Prostate gland (tissue), 2 donors: ENCODE measurements at regions not wholly inside any gene's neighbourhood (a gene's known extent, or its start where the extent isn't known, plus 50 kb on each side); places are given as distances from the start of the nearest gene placed in this dataset.

Source experiments
- DNase-seq: peaks from one replicate; pipeline ENCODE4 v3.0.0-alpha.2; 2019; ENCODE audit warnings: low spot score
- H3K27ac ChIP-seq, 2 donors: fragments of 200-600 bp; sonication (generic); 2 replicates each; pipeline ENCODE4 v1.5.1; 2017 to 2019
- H3K27me3 ChIP-seq: fragments of 200-600 bp; sonication (generic); replicated peaks from 2 replicates; pipeline ENCODE4 v1.5.1; 2019; ENCODE audit not compliant: insufficient read depth
- H3K36me3 ChIP-seq, 2 donors: fragments of 200-600 bp; sonication (generic); 1 replicate in 1 of 2; 2 replicates in 1 of 2; pipeline versions ENCODE4 v1.5.1 to v1.8.1; 2017 to 2019
- H3K4me1 ChIP-seq: fragments of 200-600 bp; sonication (generic); replicated peaks from 2 replicates; pipeline ENCODE4 v1.5.1; 2019
- H3K4me3 ChIP-seq, 2 donors: fragments of 200-600 bp; sonication (generic); 2 replicates each; pipeline ENCODE4 v1.5.1; 2017 to 2019
- H3K9me3 ChIP-seq: fragments of 200-600 bp; sonication (generic); 2 replicates; pipeline ENCODE4 v1.5.1; 2017
- CTCF ChIP-seq, 4 experiments: fragments of 200-600 bp in 2 of 4; fragments of 450-650 bp in 2 of 4; sonication (generic) in 2 of 4; IDR thresholded peaks; 1 replicate in 3 of 4; 2 replicates in 1 of 4; pipeline ENCODE4 v1.5.1; 2016 to 2019; ENCODE audit warnings: antibody characterized with exemption in 4 of 4, mild to moderate bottlenecking in 2 of 4, moderate library complexity in 2 of 4
- POLR2A ChIP-seq: fragments of 450-650 bp; IDR thresholded peaks from one replicate; pipeline ENCODE4 v1.6.1; 2016; ENCODE audit warnings: antibody characterized with exemption, mild to moderate bottlenecking
- POLR2AphosphoS5 ChIP-seq: sonication (generic); formaldehyde crosslinking; IDR thresholded peaks from one replicate; pipeline ENCODE4 v1.6.1; 2017; ENCODE audit warnings: antibody characterized with exemption
- WGBS: methylation state at CpG from one replicate; pipeline ENCODE4 v1.1.5; 2018; 5-methylcytosine and 5-hydroxymethylcytosine counted together
- intact Hi-C: fragments of 100-400 bp; cut with DNase I; formaldehyde crosslinking; loops from one replicate; pipeline ENCODE4 v1.14.2; 2022

GRCh38 chr3:66165660-66166059 is 55.1 kb upstream of the SLC25A26 start:
- intact Hi-C loops: no loop called here
- no peaks in the 10 kb centered on the region for H3K36me3 ChIP-seq
- no peaks in the 10 kb centered on the region for H3K4me1 ChIP-seq
- no peak overlapping the region for H3K27ac ChIP-seq
- no peak overlapping the region for H3K4me3 ChIP-seq
- H3K9me3 ChIP-seq: no peaks in the 10 kb centered on the region
- no peak for DNase-seq
- TF ChIP-seq CTCF (IDR thresholded peaks at IDR 0.05) (no peak), POLR2AphosphoS5 (no peak), POLR2A (no peak)
- 64% methylated on average over 1 of the region's 1 CpG for WGBS
- H3K27me3 ChIP-seq: no peaks in the 10 kb centered on the region

- Histone ChIP-seq H3K4me3 (no peak overlapping the region), H3K27ac (no peak overlapping the region), H3K36me3 (no peaks in the 10 kb centered on the region), H3K4me1 (no peaks in the 10 kb centered on the region), H3K9me3 (no peaks in the 10 kb centered on the region), H3K27me3 (no peaks in the 10 kb centered on the region)
- intact Hi-C loops: no loop called here
- no peak for DNase-seq
- no peak for TF ChIP-seq POLR2AphosphoS5
These were observed 56.6 kb upstream of the SLC25A26 start for GRCh38 chr3:66164155-66164554.

- TF ChIP-seq POLR2AphosphoS5 (no peak), POLR2A (no peak), CTCF (IDR thresholded peaks at IDR 0.05) (no peak)
- DNase-seq: no peak
- no peak overlapping the region for H3K27ac ChIP-seq
- H3K4me3 ChIP-seq: no peak overlapping the region
- intact Hi-C loops: no loop called here
- no peaks in the 10 kb centered on the region for H3K9me3 ChIP-seq
- H3K27me3 ChIP-seq: no peaks in the 10 kb centered on the region
- 62% methylated on average over 5 of the region's 5 CpGs for WGBS
- H3K36me3 ChIP-seq: no peaks in the 10 kb centered on the region
- H3K4me1 ChIP-seq: no peaks in the 10 kb centered on the region
These were observed 57.6 kb upstream of the SLC25A26 start for GRCh38 chr3:66163222-66163621.

- no peak for TF ChIP-seq POLR2AphosphoS5
- no peak for TF ChIP-seq POLR2A
- no peak for TF ChIP-seq CTCF (IDR thresholded peaks at IDR 0.05)
- Histone ChIP-seq H3K9me3 (no peaks in the 10 kb centered on the region), H3K4me3 (no peak overlapping the region), H3K4me1 (no peaks in the 10 kb centered on the region), H3K36me3 (no peaks in the 10 kb centered on the region), H3K27me3 (no peaks in the 10 kb centered on the region), H3K27ac (no peak overlapping the region)
- no peak for DNase-seq
- intact Hi-C loops: no loop called here
- 69% methylated on average over 3 of the region's 3 CpGs for WGBS
These were observed 58.0 kb upstream of the SLC25A26 start for GRCh38 chr3:66162766-66163165.

- H3K27ac ChIP-seq: no peak overlapping the region
- 72% methylated on average over 5 of the region's 5 CpGs for WGBS
- no peak for DNase-seq
- H3K4me1 ChIP-seq: no peaks in the 10 kb centered on the region
- H3K9me3 ChIP-seq: no peaks in the 10 kb centered on the region
- TF ChIP-seq POLR2A (no peak), POLR2AphosphoS5 (no peak), CTCF (IDR thresholded peaks at IDR 0.05) (no peak)
- intact Hi-C loops: loop anchor here (10.0 kb wide), 1 partner anchor 124 kb away; the partner anchor contains the start of gene MAGI1
- no peaks in the 10 kb centered on the region for H3K36me3 ChIP-seq
- no peak overlapping the region for H3K4me3 ChIP-seq
- H3K27me3 ChIP-seq: no peaks in the 10 kb centered on the region
These were observed 61.7 kb upstream of the SLC25A26 start for GRCh38 chr3:66158933-66159683.
